ENCODE measurements at regions not wholly inside any gene's neighbourhood (a gene's known extent, or its start where the extent isn't known, plus 50 kb on each side); places are given as distances from the start of the nearest gene placed in this dataset.

- TF ChIP-seq CTCF (IDR thresholded peaks at IDR 0.05) (no peak), POLR2A (IDR thresholded peaks at IDR 0.05) (no peak)
Observed at GRCh38 chr18:65091744-65092329, 659.0 kb upstream of the CDH7 start.
